GM19099 (cell line): ENCODE measurements at regions not wholly inside any gene's neighbourhood (a gene's known extent, or its start where the extent isn't known, plus 50 kb on each side); places are given as distances from the start of the nearest gene placed in this dataset.

Experiments used
- POLR2A ChIP-seq: IDR thresholded peaks from 3 replicates; pipeline ENCODE4 v1.6.1; 2011; ENCODE audit warnings: low read depth; ENCODE audit not compliant: insufficient read length; ENCODE audit errors: extremely low read depth

- no peak for TF ChIP-seq POLR2A
These were observed 1725.2 kb downstream of the EFNB2 start for GRCh38 chr13:104810242-104810641.

GRCh38 chr13:104809483-104809882, 1726.0 kb downstream of the EFNB2 start:
- TF ChIP-seq POLR2A = no peak

GRCh38 chr13:104805346-104805745, 1730.1 kb downstream of the EFNB2 start:
- no peak for TF ChIP-seq POLR2A

- TF ChIP-seq POLR2A = no peak
These were observed 1732.9 kb upstream of the SLC10A2 start for GRCh38 chr13:104799152-104799551.

- TF ChIP-seq POLR2A = no peak
These were observed 1732.3 kb upstream of the SLC10A2 start for GRCh38 chr13:104798486-104798885.

- no peak for TF ChIP-seq POLR2A
These were observed 1730.4 kb upstream of the SLC10A2 start for GRCh38 chr13:104796581-104796980.

GRCh38 chr13:104785952-104786351, 1719.7 kb upstream of the SLC10A2 start:
- TF ChIP-seq POLR2A = no peak

GRCh38 chr13:104784891-104785290, 1718.7 kb upstream of the SLC10A2 start:
- TF ChIP-seq POLR2A = no peak

GRCh38 chr13:104782741-104783140, 1716.5 kb upstream of the SLC10A2 start:
- no peak for TF ChIP-seq POLR2A

- TF ChIP-seq POLR2A = no peak
These were observed 1713.2 kb upstream of the SLC10A2 start for GRCh38 chr13:104779311-104779993.

- no peak for TF ChIP-seq POLR2A
These were observed 1707.6 kb upstream of the SLC10A2 start for GRCh38 chr13:104773775-104774174.

- no peak for TF ChIP-seq POLR2A
These were observed 1703.3 kb upstream of the SLC10A2 start for GRCh38 chr13:104769545-104769944.

GRCh38 chr13:104766319-104766718, 1700.1 kb upstream of the SLC10A2 start:
- no peak for TF ChIP-seq POLR2A

- no peak for TF ChIP-seq POLR2A
These were observed 1698.4 kb upstream of the SLC10A2 start for GRCh38 chr13:104764600-104764999.

GRCh38 chr13:104759069-104759468, 1692.9 kb upstream of the SLC10A2 start:
- no peak for TF ChIP-seq POLR2A

GRCh38 chr13:104757712-104758111, 1691.5 kb upstream of the SLC10A2 start:
- TF ChIP-seq POLR2A = no peak

GRCh38 chr13:104750377-104750776, 1684.2 kb upstream of the SLC10A2 start:
- no peak for TF ChIP-seq POLR2A
